OCI-LY7 (cell line): ENCODE measurements at regions not wholly inside any gene's neighbourhood (a gene's known extent, or its start where the extent isn't known, plus 50 kb on each side); places are given as distances from the start of the nearest gene placed in this dataset.

Experiments used
- BruUV-seq: library from RNA; stranded (reverse); fragments of 400-500 nt; replicated peaks from 2 replicates; lab custom pipeline; 2021; lab: Mats Ljungman, UMichigan
- CTCF ChIA-PET: fragments of 300-600 bp; sonication (Branson Sonifier 250); formaldehyde crosslinking; loops from one replicate; lab custom pipeline; 2022; ENCODE audit warnings: antibody characterized with exemption; ENCODE audit not compliant: unreplicated experiment; lab: Charles Lee
- POLR2A ChIA-PET: fragments of 300-600 bp; sonication (Branson Sonifier 250); formaldehyde crosslinking; loops from one replicate; lab custom pipeline; 2022; ENCODE audit warnings: antibody characterized with exemption; lab: Charles Lee
- DNase-seq: peaks from one replicate; pipeline ENCODE4 v3.0.0-alpha.2; 2015; ENCODE audit warnings: low spot score
- H2AFZ ChIP-seq: fragments of 200-600 bp; sonication (generic), shearing (Covaris generic); 2 replicates; pipeline ENCODE4 v1.6.1; 2014; ENCODE audit warnings: mild to moderate bottlenecking, antibody characterized with exemption, low read length, moderate library complexity
- H3K27ac ChIP-seq: fragments of 200-600 bp; sonication (generic); 2 replicates; pipeline ENCODE4 v1.5.1; 2014; ENCODE audit warnings: mixed run types, low read depth, mild to moderate bottlenecking, moderate library complexity, low read length, inconsistent platforms; ENCODE audit not compliant: poor library complexity, severe bottlenecking
- H3K36me3 ChIP-seq: fragments of 200-600 bp; sonication (generic); 2 replicates; pipeline ENCODE4 v1.6.1; 2014; ENCODE audit warnings: mild to moderate bottlenecking, antibody characterized with exemption, low read length, moderate library complexity, mixed read lengths; ENCODE audit not compliant: insufficient read depth
- H3K4me1 ChIP-seq: fragments of 200-600 bp; sonication (generic); 2 replicates; pipeline ENCODE4 v1.5.1; 2014; ENCODE audit warnings: mild to moderate bottlenecking, low read length; ENCODE audit not compliant: insufficient read depth, poor library complexity, severe bottlenecking
- H3K4me2 ChIP-seq: fragments of 200-600 bp; sonication (generic); 2 replicates; pipeline ENCODE4 v1.6.1; 2014; ENCODE audit warnings: mild to moderate bottlenecking, low read length
- H3K4me3 ChIP-seq: fragments of 200-600 bp; sonication (generic); 2 replicates; pipeline ENCODE4 v1.5.1; 2014; ENCODE audit warnings: mild to moderate bottlenecking, low read depth, low read length; ENCODE audit not compliant: poor library complexity, severe bottlenecking
- H3K79me2 ChIP-seq: fragments of 200-600 bp; sonication (generic); 2 replicates; pipeline ENCODE4 v1.6.1; 2016; ENCODE audit warnings: low read depth, mild to moderate bottlenecking, low read length, moderate library complexity, mixed read lengths; ENCODE audit not compliant: insufficient read depth
- H3K9me2 ChIP-seq: fragments of 200-600 bp; sonication (generic); 2 replicates; pipeline ENCODE4 v1.6.1; 2016; ENCODE audit warnings: mild to moderate bottlenecking, low read length, mixed read lengths; ENCODE audit not compliant: insufficient read depth
- H3K9me3 ChIP-seq: fragments of 200-600 bp; sonication (generic); 2 replicates; pipeline ENCODE4 v1.6.1; 2014; ENCODE audit warnings: mild to moderate bottlenecking, mixed run types, low read length, mixed read lengths
- H4K20me1 ChIP-seq: fragments of 200-600 bp; sonication (generic); 2 replicates; pipeline ENCODE4 v1.6.1; 2014; ENCODE audit warnings: mild to moderate bottlenecking, antibody characterized with exemption, low read length, moderate library complexity, mixed read lengths; ENCODE audit not compliant: insufficient read depth
- EZH2phosphoT487 ChIP-seq: fragments of 200-600 bp; sonication (generic); IDR thresholded peaks from 2 replicates; pipeline ENCODE4 v1.6.1; 2018; ENCODE audit warnings: low read depth, borderline replicate concordance, mild to moderate bottlenecking, mixed run types, antibody characterized with exemption, low read length, moderate library complexity, mixed read lengths
- intact Hi-C: fragments of 100-400 bp; cut with micrococcal nuclease; formaldehyde crosslinking; loops from one replicate; pipeline ENCODE4 v1.10.0; 2022; ENCODE audit not compliant: unreplicated experiment
- TF ChIP-seq, protein P1 (sequence below): fragments of 200-600 bp; sonication (generic); conservative IDR thresholded peaks from 2 replicates; pipeline ENCODE4 v1.5.1; 2014; ENCODE audit warnings: mild to moderate bottlenecking, antibody characterized with exemption, low read length, moderate library complexity, mixed read lengths

DNA sequence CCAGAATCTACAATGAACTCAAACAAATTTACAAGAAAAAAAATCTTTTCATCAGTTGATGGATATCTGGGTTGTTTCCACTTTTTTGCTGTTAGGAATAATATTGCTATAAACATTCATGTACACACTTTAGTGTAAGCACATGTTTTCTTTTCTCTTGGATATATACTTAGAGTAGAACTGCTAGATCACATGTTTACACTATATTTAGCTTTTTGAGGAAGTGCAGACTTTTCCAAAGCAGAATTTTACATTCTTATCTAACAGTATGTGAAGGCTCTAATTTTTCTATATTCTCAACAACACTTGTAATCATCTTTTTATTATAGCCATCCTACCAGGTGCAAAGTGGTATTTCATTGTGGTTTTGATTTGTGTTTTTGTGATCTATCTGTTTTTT lies 103.6 kb upstream of the RMP24 start:
- DNase-seq = no peak
- Histone ChIP-seq H3K4me3 (no peak overlapping the region), H3K79me2 (no peaks in the 10 kb centered on the region), H3K36me3 (no peaks in the 10 kb centered on the region), H3K4me2 (no peak overlapping the region), H3K9me2 (no peaks in the 10 kb centered on the region), H2AFZ (no peak overlapping the region), H4K20me1 (no peaks in the 10 kb centered on the region), H3K27ac (no peak overlapping the region), H3K4me1 (no peaks in the 10 kb centered on the region), H3K9me3 (no peaks in the 10 kb centered on the region)
- intact Hi-C loops = no loop called here
- POLR2A ChIA-PET = no interaction called here
- CTCF ChIA-PET = no interaction called here
- TF ChIP-seq EZH2phosphoT487 = no peak
- TF ChIP-seq, protein P1, sequence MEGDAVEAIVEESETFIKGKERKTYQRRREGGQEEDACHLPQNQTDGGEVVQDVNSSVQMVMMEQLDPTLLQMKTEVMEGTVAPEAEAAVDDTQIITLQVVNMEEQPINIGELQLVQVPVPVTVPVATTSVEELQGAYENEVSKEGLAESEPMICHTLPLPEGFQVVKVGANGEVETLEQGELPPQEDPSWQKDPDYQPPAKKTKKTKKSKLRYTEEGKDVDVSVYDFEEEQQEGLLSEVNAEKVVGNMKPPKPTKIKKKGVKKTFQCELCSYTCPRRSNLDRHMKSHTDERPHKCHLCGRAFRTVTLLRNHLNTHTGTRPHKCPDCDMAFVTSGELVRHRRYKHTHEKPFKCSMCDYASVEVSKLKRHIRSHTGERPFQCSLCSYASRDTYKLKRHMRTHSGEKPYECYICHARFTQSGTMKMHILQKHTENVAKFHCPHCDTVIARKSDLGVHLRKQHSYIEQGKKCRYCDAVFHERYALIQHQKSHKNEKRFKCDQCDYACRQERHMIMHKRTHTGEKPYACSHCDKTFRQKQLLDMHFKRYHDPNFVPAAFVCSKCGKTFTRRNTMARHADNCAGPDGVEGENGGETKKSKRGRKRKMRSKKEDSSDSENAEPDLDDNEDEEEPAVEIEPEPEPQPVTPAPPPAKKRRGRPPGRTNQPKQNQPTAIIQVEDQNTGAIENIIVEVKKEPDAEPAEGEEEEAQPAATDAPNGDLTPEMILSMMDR = no peak
- BruUV-seq = no TSS peak

DNA sequence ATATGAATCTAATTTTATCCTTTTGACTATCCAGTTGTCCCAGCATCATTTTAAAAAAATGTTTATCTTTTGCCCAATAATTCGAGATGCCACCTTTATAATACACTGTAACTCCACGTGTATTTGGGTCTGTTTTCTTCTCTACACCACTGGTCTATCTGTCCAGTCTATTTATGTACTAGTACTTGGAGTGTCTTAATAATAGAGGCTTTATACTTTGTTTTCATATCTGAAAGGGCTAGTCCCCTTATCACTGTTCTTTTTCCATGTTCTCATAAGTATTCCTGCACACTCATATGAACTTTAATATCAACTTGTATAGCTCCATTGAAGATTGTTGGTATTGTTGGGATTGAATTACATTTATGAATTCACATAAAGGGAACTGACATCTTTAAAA lies 101.1 kb upstream of the RMP24 start:
- TF ChIP-seq, protein P1 = no peak
- TF ChIP-seq EZH2phosphoT487 = no peak
- H2AFZ ChIP-seq = no peak overlapping the region
- H3K27ac ChIP-seq = no peak overlapping the region
- no peaks in the 10 kb centered on the region for H3K36me3 ChIP-seq
- no peaks in the 10 kb centered on the region for H3K79me2 ChIP-seq
- intact Hi-C loops = no loop called here
- BruUV-seq = no TSS peak
- no peak overlapping the region for H3K4me3 ChIP-seq
- ChIA-PET POLR2A (interaction anchor here (0.9 kb wide), 1 partner anchor 391 kb away, joined by 3 read pairs; no protein-coding TSS in a partner anchor), CTCF (no interaction called here)
- no peaks in the 10 kb centered on the region for H3K9me3 ChIP-seq
- no peak for DNase-seq
- H3K9me2 ChIP-seq = no peaks in the 10 kb centered on the region
- H4K20me1 ChIP-seq = no peaks in the 10 kb centered on the region
- no peak overlapping the region for H3K4me2 ChIP-seq
- H3K4me1 ChIP-seq = no peaks in the 10 kb centered on the region

DNA sequence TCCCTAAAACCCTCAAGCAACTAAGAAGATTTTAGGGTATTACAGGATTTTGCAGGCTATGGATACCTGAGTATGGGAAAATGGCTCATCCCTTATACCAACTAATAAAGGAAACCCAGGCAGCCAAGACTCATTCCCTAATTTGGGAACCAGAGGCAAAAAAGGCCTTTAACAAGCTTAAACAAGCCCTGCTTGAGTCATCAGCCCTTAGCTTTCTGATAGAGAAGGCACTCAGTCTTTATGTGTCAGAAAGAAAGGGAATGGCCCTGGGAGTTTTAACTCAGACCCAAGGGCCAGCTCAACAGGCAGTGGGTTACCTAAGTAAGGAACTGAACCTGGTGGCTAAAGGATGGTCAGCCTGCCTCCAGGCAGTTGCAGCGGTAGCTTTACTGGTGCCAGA lies 96.9 kb upstream of the RMP24 start:
- Histone ChIP-seq H3K4me3 (no peak overlapping the region), H3K4me2 (no peak overlapping the region), H3K79me2 (no peaks in the 10 kb centered on the region), H3K9me2 (no peaks in the 10 kb centered on the region), H3K9me3 (no peaks in the 10 kb centered on the region), H3K27ac (no peak overlapping the region), H3K4me1 (no peaks in the 10 kb centered on the region), H2AFZ (no peak overlapping the region), H4K20me1 (no peaks in the 10 kb centered on the region), H3K36me3 (no peaks in the 10 kb centered on the region)
- TF ChIP-seq, protein P1 = no peak
- no peak for TF ChIP-seq EZH2phosphoT487
- DNase-seq = no peak
- BruUV-seq = no TSS peak
- ChIA-PET CTCF (no interaction called here), POLR2A (interaction anchor here (1.0 kb wide), 1 partner anchor 62 kb away, joined by 3 read pairs; no protein-coding TSS in a partner anchor)
- intact Hi-C loops = no loop called here
